SK-MEL-5 (cell line): ENCODE measurements at regions not wholly inside any gene's neighbourhood (a gene's known extent, or its start where the extent isn't known, plus 50 kb on each side); places are given as distances from the start of the nearest gene placed in this dataset.

ENCODE experiments used
- DNase-seq: peaks from one replicate; pipeline ENCODE4 v3.0.0-alpha.2; 2016; ENCODE audit warnings: low read depth, low spot score
- in situ Hi-C: cut with HindIII; loops from 2 replicates; pipeline ENCODE4 v1.10.0; 2016; ENCODE audit warnings: low sequenced_read_pairs, high pct_unique_total_duplicates, low pct_unique_long_range_greater_than_20kb

- in situ Hi-C loops: no loop called here
- no peak for DNase-seq
These were observed 247.5 kb upstream of the GMDS start for GRCh38 chr6:2492686-2493523.

GRCh38 chr6:2491137-2491536, 245.7 kb upstream of the GMDS start:
- DNase-seq: no peak
- in situ Hi-C loops: no loop called here

DNA sequence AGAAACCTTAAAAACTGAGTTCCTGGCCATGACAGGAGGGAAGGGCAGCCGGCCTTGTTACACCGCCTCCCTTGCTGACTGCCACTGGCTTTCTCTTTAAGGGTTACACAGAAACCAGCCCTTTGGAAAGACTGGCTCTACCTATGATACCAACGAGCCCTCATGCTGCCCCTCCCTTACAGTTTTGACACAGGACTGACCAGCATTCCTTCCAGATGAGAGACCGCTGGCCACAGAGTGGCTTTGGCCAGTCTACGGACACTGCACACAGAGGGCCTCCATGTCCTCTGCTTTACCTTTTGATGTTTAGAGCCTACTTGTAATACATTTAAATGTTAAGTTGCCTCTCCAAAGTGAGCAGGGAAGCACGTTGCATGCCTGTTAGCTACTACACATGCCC, 243.2 kb upstream of the GMDS start:
- no peak for DNase-seq

GRCh38 chr6:2485116-2485515, 239.7 kb upstream of the GMDS start:
- DNase-seq: no peak
- in situ Hi-C loops: no loop called here

More for the DNA sequence above, 243.2 kb upstream of the GMDS start:
- in situ Hi-C loops: no loop called here

DNA sequence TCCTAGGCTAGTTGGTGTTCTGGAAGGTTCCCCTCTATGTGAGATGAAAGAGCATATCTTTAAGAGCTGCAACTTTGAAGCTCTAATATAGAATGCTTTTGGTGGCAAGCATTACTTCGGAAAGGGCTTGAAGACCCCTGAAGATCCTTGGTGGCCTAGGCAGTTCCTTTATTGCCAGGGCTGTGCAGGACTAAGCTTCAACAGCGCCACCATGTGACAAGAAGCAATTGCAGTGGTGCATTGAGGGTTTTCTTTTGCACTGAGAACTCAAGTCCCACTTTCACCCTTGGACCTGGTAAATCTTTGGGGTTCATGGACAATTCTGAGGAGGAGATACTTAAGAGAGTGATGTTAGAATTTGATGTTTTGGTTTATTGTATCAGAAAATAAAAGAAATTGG, 237.4 kb upstream of the GMDS start:
- in situ Hi-C loops: no loop called here
- DNase-seq: no peak

DNA sequence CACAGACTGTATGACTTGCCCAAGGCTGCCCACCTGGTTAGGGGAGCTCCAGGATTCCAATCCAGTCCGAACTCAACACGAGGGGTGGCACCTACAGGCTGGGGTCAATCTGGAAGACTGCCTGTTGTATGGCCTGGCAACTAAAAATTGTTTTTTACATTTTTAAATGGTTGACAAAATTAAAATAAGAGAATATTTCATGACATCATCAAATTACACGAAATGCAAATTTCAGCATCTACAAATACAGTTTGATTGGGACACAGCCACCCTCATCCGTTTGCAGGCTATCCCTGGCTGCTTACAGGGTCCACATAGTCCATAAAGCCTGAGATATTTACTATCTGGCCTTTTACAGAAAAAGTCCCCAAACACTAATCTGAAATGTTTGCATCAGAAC, 235.9 kb upstream of the GMDS start:
- no peak for DNase-seq
- in situ Hi-C loops: no loop called here

GRCh38 chr6:2480267-2480966, 235.0 kb upstream of the GMDS start:
- in situ Hi-C loops: no loop called here
- no peak for DNase-seq

GRCh38 chr6:2478200-2478599, 232.8 kb upstream of the GMDS start:
- no peak for DNase-seq
- in situ Hi-C loops: no loop called here

GRCh38 chr6:2477666-2478065, 232.3 kb upstream of the GMDS start:
- in situ Hi-C loops: no loop called here

GRCh38 chr6:2477250-2477649, 231.8 kb upstream of the GMDS start:
- DNase-seq: no peak
- in situ Hi-C loops: no loop called here

More at GRCh38 chr6:2477666-2478065, 232.3 kb upstream of the GMDS start:
- DNase-seq: no peak

- DNase-seq: no peak
- in situ Hi-C loops: no loop called here
These were observed 231.0 kb upstream of the GMDS start for GRCh38 chr6:2476376-2476775.

DNA sequence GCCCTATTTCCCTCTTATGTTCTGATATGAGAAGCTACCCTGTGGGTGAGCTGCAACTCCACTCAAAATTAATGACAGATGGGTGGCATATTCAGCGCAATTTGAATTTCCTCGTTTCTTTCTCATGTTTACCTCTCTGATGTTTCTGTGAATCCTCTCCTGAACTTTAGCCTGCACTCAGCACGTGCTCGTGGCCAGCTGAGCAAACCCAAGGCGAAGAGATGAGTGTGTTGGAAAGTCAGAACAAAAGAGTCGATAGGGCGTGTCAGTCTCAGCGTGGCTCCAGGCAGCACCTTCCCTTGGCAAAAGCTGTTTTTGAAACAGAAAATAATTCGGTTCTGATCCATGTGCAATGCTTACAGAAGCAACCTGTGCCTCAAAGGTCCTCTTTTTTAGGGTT, 226.1 kb upstream of the GMDS start:
- in situ Hi-C loops: no loop called here
- DNase-seq: no peak

GRCh38 chr6:2469428-2469827, 224.0 kb upstream of the GMDS start:
- DNase-seq: no peak
- in situ Hi-C loops: no loop called here

- no peak for DNase-seq
- in situ Hi-C loops: no loop called here
These were observed 223.2 kb upstream of the GMDS start for GRCh38 chr6:2468601-2468955.

GRCh38 chr6:2467929-2468600, 222.7 kb upstream of the GMDS start:
- in situ Hi-C loops: no loop called here
- no peak for DNase-seq

DNA sequence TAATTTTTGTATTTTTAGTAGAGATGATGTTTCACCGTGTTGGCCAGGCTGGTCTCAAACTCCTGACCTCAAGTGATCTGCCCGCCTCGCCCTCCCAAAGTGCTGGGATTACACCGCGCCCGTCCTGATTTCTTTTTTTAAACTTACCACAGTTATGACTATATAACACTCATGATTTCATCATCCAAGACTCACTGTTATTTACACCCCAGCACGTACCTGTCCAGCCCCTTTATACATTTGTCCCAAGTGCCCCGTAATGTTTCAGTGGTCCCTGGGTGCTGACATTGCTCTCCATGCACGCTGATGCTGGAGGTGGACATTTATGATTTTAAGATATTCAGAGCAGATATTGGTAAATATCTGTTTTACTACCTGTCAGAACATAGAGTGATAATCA, 219.9 kb upstream of the GMDS start:
- in situ Hi-C loops: no loop called here
- no peak for DNase-seq

DNA sequence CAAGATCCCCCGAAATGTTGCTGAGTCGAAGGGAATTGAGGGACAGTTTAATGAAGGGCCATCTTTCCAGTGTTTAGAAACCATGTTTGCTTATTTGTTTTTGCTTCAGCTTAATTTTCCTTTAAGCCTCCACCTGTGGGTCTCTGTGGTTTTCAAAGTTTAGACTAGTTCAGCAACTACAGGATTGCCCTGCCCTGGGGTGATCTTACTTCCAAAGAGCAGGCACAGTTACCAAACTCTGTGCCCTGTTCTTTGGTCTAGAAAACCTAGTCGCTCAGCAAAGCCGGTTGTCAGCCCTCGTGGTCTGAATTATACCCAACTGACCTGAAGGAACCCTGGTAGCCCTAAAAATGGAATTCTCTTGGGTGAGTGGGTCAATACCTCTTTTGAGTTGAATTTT, 219.2 kb upstream of the GMDS start:
- in situ Hi-C loops: no loop called here

GRCh38 chr6:2462831-2463230, 217.4 kb upstream of the GMDS start:
- in situ Hi-C loops: no loop called here
- DNase-seq: no peak

More for the DNA sequence above, 219.2 kb upstream of the GMDS start:
- no peak for DNase-seq
